GM19238 (cell line): ENCODE measurements at regions not wholly inside any gene's neighbourhood (a gene's known extent, or its start where the extent isn't known, plus 50 kb on each side); places are given as distances from the start of the nearest gene placed in this dataset.
A peak's percentile ranks its signal among the peaks of the same experiment; 100 is the strongest.
"Not testable (repeated sequence)": the region's sequence is repeated elsewhere in the genome, so short reads cannot be mapped to it uniquely, and the experiment has no call there.

Experiments
- DNase-seq: peaks from one replicate; pipeline ENCODE4 v3.0.0; 2011; ENCODE audit warnings: low spot score; ENCODE audit not compliant: insufficient read length

- no peak for DNase-seq
Measured at GRCh38 chr2:128504246-128505149, 185.8 kb upstream of the HS6ST1 start.

GRCh38 chr2:128505150-128505490, 186.5 kb upstream of the HS6ST1 start:
- DNase-seq: no peak

GRCh38 chr2:128505575-128506526, 187.2 kb upstream of the HS6ST1 start:
- no peak for DNase-seq

- DNase-seq: no peak
Measured at GRCh38 chr2:128506534-128506933, 187.9 kb upstream of the HS6ST1 start.

GRCh38 chr2:128510701-128511397, 192.2 kb upstream of the HS6ST1 start:
- DNase-seq: no peak

- no peak for DNase-seq
Measured at GRCh38 chr2:128511731-128512378, 193.2 kb upstream of the HS6ST1 start.

- DNase-seq: no peak
Measured at GRCh38 chr2:128512379-128513115, 193.9 kb upstream of the HS6ST1 start.

- no peak for DNase-seq
Measured at GRCh38 chr2:128513116-128513960, 194.7 kb upstream of the HS6ST1 start.

- DNase-seq: no peak
Measured at GRCh38 chr2:128513961-128514283, 195.3 kb upstream of the HS6ST1 start.

GRCh38 chr2:128514555-128514955, 195.9 kb upstream of the HS6ST1 start:
- no peak for DNase-seq

- no peak for DNase-seq
Measured at GRCh38 chr2:128516938-128517337, 198.3 kb upstream of the HS6ST1 start.

GRCh38 chr2:128519028-128519427, 200.4 kb upstream of the HS6ST1 start:
- DNase-seq: not testable (repeated sequence)

- no peak for DNase-seq
Measured at GRCh38 chr2:128519517-128520215, 201.0 kb upstream of the HS6ST1 start.

- no peak for DNase-seq
Measured at GRCh38 chr2:128520340-128520739, 201.7 kb upstream of the HS6ST1 start.

GRCh38 chr2:128520791-128521190, 202.1 kb upstream of the HS6ST1 start:
- DNase-seq: peak; percentile 56

GRCh38 chr2:128521482-128521881, 202.8 kb upstream of the HS6ST1 start:
- DNase-seq: no peak

GRCh38 chr2:128522829-128523228, 204.2 kb upstream of the HS6ST1 start:
- no peak for DNase-seq

- no peak for DNase-seq
Measured at GRCh38 chr2:128523457-128523856, 204.8 kb upstream of the HS6ST1 start.

GRCh38 chr2:128524183-128524582, 205.5 kb upstream of the HS6ST1 start:
- no peak for DNase-seq
